HG03039 (cell line): ENCODE measurements at regions not wholly inside any gene's neighbourhood (a gene's known extent, or its start where the extent isn't known, plus 50 kb on each side); places are given as distances from the start of the nearest gene placed in this dataset.
"Not testable (repeated sequence)": the region's sequence is repeated elsewhere in the genome, so short reads cannot be mapped to it uniquely, and the experiment has no call there.

Experiments used
- ATAC-seq: cut with Tn5 transposase; IDR thresholded peaks from one replicate; pipeline ENCODE4 v1.9.1; 2021; ENCODE audit warnings: mild to moderate bottlenecking, moderate library complexity; ENCODE audit not compliant: unreplicated experiment

GRCh38 chr4:117661091-117662072 is 372.9 kb upstream of the NDST3 start:
- no peak for ATAC-seq

- ATAC-seq = no peak
Observed at GRCh38 chr4:117664706-117665444, 369.4 kb upstream of the NDST3 start.

- no peak for ATAC-seq
Observed at GRCh38 chr4:117676153-117676552, 358.1 kb upstream of the NDST3 start.

- no peak for ATAC-seq
Observed at GRCh38 chr4:117678861-117679260, 355.4 kb upstream of the NDST3 start.

- ATAC-seq = no peak
Observed at GRCh38 chr4:117691572-117692351, 342.5 kb upstream of the NDST3 start.

GRCh38 chr4:117692538-117692937 is 341.7 kb upstream of the NDST3 start:
- no peak for ATAC-seq

GRCh38 chr4:117699595-117699994 is 334.7 kb upstream of the NDST3 start:
- ATAC-seq = no peak

- ATAC-seq = no peak
Observed at GRCh38 chr4:117700111-117700892, 334.0 kb upstream of the NDST3 start.

GRCh38 chr4:117702353-117702752 is 331.9 kb upstream of the NDST3 start:
- no peak for ATAC-seq

- no peak for ATAC-seq
Observed at GRCh38 chr4:117704721-117705120, 329.6 kb upstream of the NDST3 start.

- ATAC-seq = no peak
Observed at GRCh38 chr4:117740736-117741135, 293.6 kb upstream of the NDST3 start.

GRCh38 chr4:117745379-117745778 is 288.9 kb upstream of the NDST3 start:
- not testable (repeated sequence) for ATAC-seq

GRCh38 chr4:117755438-117755837 is 278.8 kb upstream of the NDST3 start:
- no peak for ATAC-seq

- ATAC-seq = no peak
Observed at GRCh38 chr4:117768610-117769009, 265.7 kb upstream of the NDST3 start.

GRCh38 chr4:117770269-117771102 is 263.8 kb upstream of the NDST3 start:
- ATAC-seq = no peak

GRCh38 chr4:117771647-117772337 is 262.5 kb upstream of the NDST3 start:
- no peak for ATAC-seq

GRCh38 chr4:117773064-117773936 is 261.0 kb upstream of the NDST3 start:
- no peak for ATAC-seq

- no peak for ATAC-seq
Observed at GRCh38 chr4:117777721-117778120, 256.6 kb upstream of the NDST3 start.
